Neural progenitor cell (in vitro differentiated cells): ENCODE measurements at regions not wholly inside any gene's neighbourhood (a gene's known extent, or its start where the extent isn't known, plus 50 kb on each side); places are given as distances from the start of the nearest gene placed in this dataset.

Source experiments
- DNase-seq: peaks from one replicate; pipeline ENCODE4 v3.0.0-alpha.2; 2016; ENCODE audit warnings: low spot score
- H2AFZ ChIP-seq: fragments of 200-600 bp; sonication (generic); replicated peaks from 2 replicates; pipeline ENCODE4 v1.6.1; 2016; ENCODE audit warnings: antibody characterized with exemption
- H3F3A ChIP-seq: fragments of 200-600 bp; sonication (generic); 2 replicates; pipeline ENCODE4 v1.6.1; 2016; ENCODE audit warnings: antibody characterized with exemption, low read depth
- H3K27ac ChIP-seq: fragments of 200-600 bp; sonication (generic); 2 replicates; pipeline ENCODE4 v1.5.1; 2016; ENCODE audit warnings: mild to moderate bottlenecking
- H3K27me3 ChIP-seq: fragments of 200-600 bp; sonication (generic); 2 replicates; pipeline ENCODE4 v1.6.1; 2016; ENCODE audit warnings: mild to moderate bottlenecking, moderate library complexity
- H3K36me3 ChIP-seq: fragments of 200-600 bp; sonication (generic); 2 replicates; pipeline ENCODE4 v1.5.1; 2016
- H3K4me1 ChIP-seq: fragments of 200-600 bp; sonication (generic); 2 replicates; pipeline ENCODE4 v1.6.1; 2016; ENCODE audit warnings: mixed run types
- H3K4me2 ChIP-seq: fragments of 200-600 bp; sonication (generic); 2 replicates; pipeline ENCODE4 v1.6.1; 2016
- H3K4me3 ChIP-seq: fragments of 200-600 bp; sonication (generic); 2 replicates; pipeline ENCODE4 v1.5.1; 2016
- H3K79me2 ChIP-seq: fragments of 200-600 bp; sonication (generic); 2 replicates; pipeline ENCODE4 v1.6.1; 2016; ENCODE audit warnings: low read depth
- H3K9ac ChIP-seq: fragments of 200-600 bp; sonication (generic); 2 replicates; pipeline ENCODE4 v1.6.1; 2016
- H3K9me3 ChIP-seq: fragments of 200-600 bp; sonication (generic); 2 replicates; pipeline ENCODE4 v1.5.1; 2016; ENCODE audit warnings: low read depth
- H4K20me1 ChIP-seq: fragments of 200-600 bp; sonication (generic); 2 replicates; pipeline ENCODE4 v1.6.1; 2016; ENCODE audit warnings: low read depth
- H3K27ac Mint-ChIP-seq: 3 replicates; pipeline ENCODE4 v1.8.0; 2021; ENCODE audit warnings: mixed read lengths
- H3K27me3 Mint-ChIP-seq: 2 replicates; pipeline ENCODE4 v1.8.0; 2022; ENCODE audit warnings: low read depth, mild to moderate bottlenecking, inconsistent platforms, moderate library complexity, mixed read lengths; ENCODE audit not compliant: insufficient read depth
- H3K36me3 Mint-ChIP-seq: 3 replicates; pipeline ENCODE4 v1.8.0; 2021; ENCODE audit warnings: mixed read lengths
- H3K4me1 Mint-ChIP-seq: 3 replicates; pipeline ENCODE4 v1.8.0; 2021; ENCODE audit warnings: mixed read lengths
- H3K4me3 Mint-ChIP-seq: 3 replicates; pipeline ENCODE4 v1.8.0; 2021; ENCODE audit warnings: mild to moderate bottlenecking, moderate library complexity, mixed read lengths
- H3K9me3 Mint-ChIP-seq: 3 replicates; pipeline ENCODE4 v1.8.0; 2020; ENCODE audit warnings: mixed read lengths
- EZH2 ChIP-seq: fragments of 200-600 bp; sonication (generic); IDR thresholded peaks from 2 replicates; pipeline ENCODE4 v1.6.1; 2017; ENCODE audit warnings: antibody characterized with exemption, mild to moderate bottlenecking, moderate library complexity
- EZH2phosphoT487 ChIP-seq: fragments of 200-600 bp; sonication (generic); IDR thresholded peaks from 2 replicates; pipeline ENCODE4 v1.6.1; 2017; ENCODE audit warnings: antibody characterized with exemption
- TF ChIP-seq, protein P1 (sequence below): fragments of 200-600 bp; sonication (generic); IDR thresholded peaks from 2 replicates; pipeline ENCODE4 v1.5.1; 2017; ENCODE audit warnings: antibody characterized with exemption, mild to moderate bottlenecking

DNA sequence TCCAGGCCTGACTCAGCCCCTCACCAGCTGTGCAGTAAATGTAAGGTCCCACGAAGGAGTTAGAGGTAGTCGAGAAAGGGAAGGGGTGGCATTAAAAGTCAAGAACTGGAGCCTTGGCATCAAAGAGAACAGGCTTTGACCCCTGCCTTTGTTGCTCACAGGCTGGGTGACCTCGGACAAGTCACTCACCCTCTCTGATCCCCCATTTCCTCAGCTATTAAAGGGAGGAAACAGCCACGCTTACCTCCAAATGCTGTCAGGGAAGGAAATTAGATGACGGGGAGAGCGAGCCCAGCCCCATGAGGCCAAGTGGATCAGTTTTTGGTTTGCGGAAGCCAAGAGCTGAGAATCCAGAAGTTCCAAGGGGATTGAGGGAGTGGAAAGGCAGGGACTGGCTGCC lies 104.9 kb upstream of the MYL2 start:
- no peaks in the 10 kb centered on the region for H3K27me3 ChIP-seq
- no peaks in the 10 kb centered on the region for H3K36me3 ChIP-seq
- H3K36me3 Mint-ChIP-seq = no peaks in the 10 kb centered on the region
- no peaks in the 10 kb centered on the region for H3K9me3 Mint-ChIP-seq
- no peaks in the 10 kb centered on the region for H3F3A ChIP-seq
- no peaks in the 10 kb centered on the region for H3K9me3 ChIP-seq
- H3K4me3 ChIP-seq = no peak overlapping the region
- H3K27ac ChIP-seq = no peak overlapping the region
- H3K4me2 ChIP-seq = no peak overlapping the region
- H3K4me1 ChIP-seq = peaks cover 5% of the 10 kb centered on the region
- peaks cover 11% of the 10 kb centered on the region for H3K4me1 Mint-ChIP-seq
- TF ChIP-seq, protein P1, sequence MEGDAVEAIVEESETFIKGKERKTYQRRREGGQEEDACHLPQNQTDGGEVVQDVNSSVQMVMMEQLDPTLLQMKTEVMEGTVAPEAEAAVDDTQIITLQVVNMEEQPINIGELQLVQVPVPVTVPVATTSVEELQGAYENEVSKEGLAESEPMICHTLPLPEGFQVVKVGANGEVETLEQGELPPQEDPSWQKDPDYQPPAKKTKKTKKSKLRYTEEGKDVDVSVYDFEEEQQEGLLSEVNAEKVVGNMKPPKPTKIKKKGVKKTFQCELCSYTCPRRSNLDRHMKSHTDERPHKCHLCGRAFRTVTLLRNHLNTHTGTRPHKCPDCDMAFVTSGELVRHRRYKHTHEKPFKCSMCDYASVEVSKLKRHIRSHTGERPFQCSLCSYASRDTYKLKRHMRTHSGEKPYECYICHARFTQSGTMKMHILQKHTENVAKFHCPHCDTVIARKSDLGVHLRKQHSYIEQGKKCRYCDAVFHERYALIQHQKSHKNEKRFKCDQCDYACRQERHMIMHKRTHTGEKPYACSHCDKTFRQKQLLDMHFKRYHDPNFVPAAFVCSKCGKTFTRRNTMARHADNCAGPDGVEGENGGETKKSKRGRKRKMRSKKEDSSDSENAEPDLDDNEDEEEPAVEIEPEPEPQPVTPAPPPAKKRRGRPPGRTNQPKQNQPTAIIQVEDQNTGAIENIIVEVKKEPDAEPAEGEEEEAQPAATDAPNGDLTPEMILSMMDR = no peak
- TF ChIP-seq EZH2phosphoT487 (no peak), EZH2 (no peak)
- no peaks in the 10 kb centered on the region for H3K79me2 ChIP-seq
- no peak overlapping the region for H2AFZ ChIP-seq
- DNase-seq = no peak
- peaks cover 17% of the 10 kb centered on the region for H3K27me3 Mint-ChIP-seq
- no peaks in the 10 kb centered on the region for H4K20me1 ChIP-seq
- no peak overlapping the region for H3K27ac Mint-ChIP-seq
- no peak overlapping the region for H3K9ac ChIP-seq
- no peak overlapping the region for H3K4me3 Mint-ChIP-seq

DNA sequence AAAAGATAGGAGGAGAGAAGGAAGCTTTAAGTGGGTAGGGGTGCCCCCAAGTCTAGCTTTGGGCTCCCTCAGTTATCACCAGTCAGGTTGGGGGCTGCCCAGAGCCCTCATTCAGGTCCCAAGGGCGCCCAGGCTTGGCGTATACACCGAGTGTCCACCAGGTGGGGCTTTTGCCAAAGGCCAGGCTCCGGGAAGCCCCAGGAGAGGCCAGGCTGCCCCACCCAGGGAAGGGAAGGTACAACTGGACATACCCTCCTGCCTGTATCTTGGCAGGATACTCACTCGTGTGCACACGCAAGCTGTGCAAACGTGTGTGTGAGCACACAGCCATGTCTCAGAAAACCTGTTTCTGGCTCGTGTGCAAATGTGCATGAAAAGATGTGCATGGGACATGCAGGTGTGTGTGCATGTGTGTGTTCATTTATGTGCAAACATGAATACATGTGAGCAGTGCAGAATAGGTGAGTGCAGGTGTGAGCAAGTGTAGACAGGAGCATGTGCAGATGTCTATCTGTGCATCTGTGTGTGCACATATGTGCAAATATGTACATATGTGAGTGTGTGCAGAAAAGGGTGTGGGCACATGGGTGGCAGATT lies 103.9 kb upstream of the MYL2 start:
- Mint-ChIP-seq H3K27me3 (peaks cover 17% of the 10 kb centered on the region), H3K36me3 (no peaks in the 10 kb centered on the region), H3K4me3 (no peak overlapping the region), H3K27ac (no peak overlapping the region), H3K9me3 (no peaks in the 10 kb centered on the region), H3K4me1 (peaks cover 4% of the 10 kb centered on the region)
- TF ChIP-seq EZH2 = no peak
- TF ChIP-seq, protein P1 = peak; percentile 88
- H2AFZ ChIP-seq = no peak overlapping the region
- H3K4me3 ChIP-seq = no peak overlapping the region
- no peaks in the 10 kb centered on the region for H4K20me1 ChIP-seq
- no peaks in the 10 kb centered on the region for H3K9me3 ChIP-seq
- no peaks in the 10 kb centered on the region for H3K79me2 ChIP-seq
- H3K27ac ChIP-seq = no peak overlapping the region
- H3K4me1 ChIP-seq = no peaks in the 10 kb centered on the region
- H3K36me3 ChIP-seq = no peaks in the 10 kb centered on the region
- H3K27me3 ChIP-seq = no peaks in the 10 kb centered on the region
- no peak overlapping the region for H3K4me2 ChIP-seq
- no peak overlapping the region for H3K9ac ChIP-seq
- H3F3A ChIP-seq = no peaks in the 10 kb centered on the region
- peak; percentile 87 for DNase-seq

DNA sequence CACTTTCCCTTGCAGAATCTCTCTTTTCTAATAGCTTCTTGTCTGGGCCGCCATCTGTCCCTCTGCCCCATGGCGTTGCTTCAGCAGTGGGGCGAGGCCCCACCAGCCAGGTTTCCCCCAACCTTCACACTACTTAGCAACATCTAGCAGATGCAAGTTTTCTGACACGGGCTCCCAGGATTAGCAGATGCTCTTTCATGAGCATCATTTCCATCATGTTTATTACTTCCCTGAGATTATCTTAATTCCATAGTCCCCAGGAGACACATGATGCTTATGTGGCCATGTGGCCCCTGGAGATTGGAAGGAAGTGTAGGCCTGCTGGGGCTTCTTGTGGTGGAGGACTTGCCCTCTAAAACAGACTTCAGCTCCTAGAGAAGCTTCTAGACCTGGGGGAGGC lies 102.0 kb upstream of the MYL2 start:
- no peak for TF ChIP-seq EZH2phosphoT487
- TF ChIP-seq, protein P1 = no peak
- TF ChIP-seq EZH2 = no peak
- no peak overlapping the region for H3K4me2 ChIP-seq
- H3K4me1 ChIP-seq = no peaks in the 10 kb centered on the region
- H2AFZ ChIP-seq = no peak overlapping the region
- Mint-ChIP-seq H3K27me3 (peaks cover 20% of the 10 kb centered on the region), H3K9me3 (no peaks in the 10 kb centered on the region), H3K4me3 (no peak overlapping the region), H3K4me1 (peaks cover 4% of the 10 kb centered on the region), H3K27ac (no peak overlapping the region), H3K36me3 (no peaks in the 10 kb centered on the region)
- H3K79me2 ChIP-seq = no peaks in the 10 kb centered on the region
- no peak overlapping the region for H3K27ac ChIP-seq
- H3F3A ChIP-seq = no peaks in the 10 kb centered on the region
- no peaks in the 10 kb centered on the region for H3K9me3 ChIP-seq
- no peaks in the 10 kb centered on the region for H3K36me3 ChIP-seq
- no peaks in the 10 kb centered on the region for H3K27me3 ChIP-seq
- H3K4me3 ChIP-seq = no peak overlapping the region
- no peak overlapping the region for H3K9ac ChIP-seq
- DNase-seq = no peak
- H4K20me1 ChIP-seq = no peaks in the 10 kb centered on the region
